DMS153 treated with DMSO at 0.1 percent for 48 hours (cell line): ENCODE measurements at regions not wholly inside any gene's neighbourhood (a gene's known extent, or its start where the extent isn't known, plus 50 kb on each side); places are given as distances from the start of the nearest gene placed in this dataset.

Experiments
- DNase-seq: peaks from one replicate; lab custom pipeline; 2025; ENCODE audit not compliant: unreplicated experiment; lab: John Stamatoyannopoulos, UW

DNA sequence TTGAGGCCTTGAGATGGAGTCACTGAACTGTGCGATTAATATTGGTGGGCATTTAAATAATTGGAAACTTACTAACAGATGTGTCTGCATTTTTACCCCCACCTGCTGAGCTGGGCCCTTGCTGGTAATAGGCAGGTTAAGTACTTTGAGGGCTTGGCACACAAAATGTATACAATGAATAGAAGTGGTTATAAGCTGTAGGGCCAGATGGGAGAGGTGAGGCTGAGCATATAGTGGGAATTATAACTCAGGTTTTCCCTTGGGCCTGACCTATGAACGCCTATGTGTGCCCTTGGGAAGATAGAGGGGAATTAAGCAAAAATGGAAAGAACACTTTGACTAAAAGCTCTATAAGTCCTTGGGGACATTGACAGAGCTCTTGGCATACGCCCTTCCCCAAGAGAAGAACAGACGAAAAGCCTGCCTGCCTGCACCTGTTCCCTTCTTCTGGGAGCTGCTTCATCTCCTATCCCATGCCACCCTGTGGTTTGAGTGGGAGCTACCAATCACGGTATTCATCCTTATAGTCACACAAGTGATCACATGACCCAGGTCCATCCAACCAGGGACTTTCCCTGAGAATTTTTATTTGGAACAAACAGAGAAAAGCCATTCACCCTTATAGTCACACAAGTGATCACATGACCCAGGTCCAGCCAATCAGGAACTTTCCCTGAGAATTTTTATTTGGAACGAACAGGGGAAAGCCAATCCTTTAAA, 260.7 kb upstream of the CSF3R start:
- no peak for DNase-seq

DNA sequence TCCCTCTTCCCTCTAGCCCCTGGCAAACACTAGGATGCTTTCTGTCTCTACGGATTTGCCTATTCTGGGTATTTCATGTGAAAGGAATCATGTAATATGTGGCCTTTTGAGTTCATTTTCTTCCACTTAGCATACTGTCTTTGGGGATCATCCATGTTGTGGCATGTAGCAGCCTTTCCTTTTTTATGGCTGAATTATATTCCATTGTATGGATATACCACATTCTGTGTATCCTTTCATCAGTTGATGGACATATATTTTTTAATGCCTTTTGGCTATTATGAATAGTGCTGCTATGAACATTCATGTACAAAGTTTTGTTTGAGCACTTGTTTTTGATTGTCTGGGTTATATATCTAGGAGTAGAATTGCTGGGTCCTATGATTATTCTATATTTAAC, 258.4 kb upstream of the CSF3R start:
- no peak for DNase-seq

DNA sequence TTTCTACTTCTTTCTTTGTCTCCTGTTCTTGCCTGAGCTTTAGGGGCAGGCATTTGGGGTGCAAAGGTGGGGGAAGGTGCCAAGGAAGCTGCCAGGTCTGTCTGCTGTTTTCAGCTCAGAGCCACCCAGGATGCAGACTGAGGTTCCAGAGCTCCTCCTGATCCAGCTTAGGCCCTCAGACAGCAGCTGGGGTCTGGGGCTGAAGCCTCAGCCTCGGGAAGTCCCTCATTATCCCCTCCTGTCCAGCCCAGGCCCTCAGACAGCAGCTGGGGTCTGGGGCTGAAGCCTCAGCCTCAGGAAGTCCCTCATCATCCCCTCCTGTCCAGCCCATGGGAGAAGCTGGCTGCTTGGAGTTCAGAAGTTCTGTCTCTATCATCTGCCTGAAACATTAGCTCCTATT, 257.7 kb upstream of the CSF3R start:
- no peak for DNase-seq

DNA sequence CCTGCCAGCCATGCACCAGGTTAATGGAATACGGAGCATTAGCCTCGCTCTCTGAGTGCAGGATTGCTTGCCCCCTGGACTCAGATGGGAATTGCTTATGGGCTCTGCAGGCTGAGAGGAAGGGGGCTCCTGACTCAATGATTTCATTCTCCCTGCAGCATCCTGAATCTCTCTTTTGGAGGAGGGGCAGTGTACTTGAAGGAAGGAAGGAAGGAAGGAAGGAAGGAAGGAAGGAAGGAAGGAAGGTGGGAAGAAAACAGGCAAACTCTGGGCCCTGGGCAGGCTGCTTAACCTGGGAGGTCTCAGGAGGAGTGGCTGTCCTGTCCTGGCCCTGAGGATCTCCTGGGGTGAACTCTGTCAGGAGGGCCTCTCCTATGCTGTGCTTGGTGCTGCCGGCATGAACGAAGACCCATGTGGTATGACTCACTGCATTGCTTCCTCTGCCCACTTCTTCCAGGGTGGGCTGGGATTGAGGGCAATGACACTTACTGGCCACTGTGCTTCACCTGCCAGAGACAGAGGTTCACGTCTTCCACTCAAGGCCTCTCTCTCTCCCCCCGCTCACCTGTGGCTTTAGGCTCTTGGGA, 257.1 kb upstream of the CSF3R start:
- no peak for DNase-seq

DNA sequence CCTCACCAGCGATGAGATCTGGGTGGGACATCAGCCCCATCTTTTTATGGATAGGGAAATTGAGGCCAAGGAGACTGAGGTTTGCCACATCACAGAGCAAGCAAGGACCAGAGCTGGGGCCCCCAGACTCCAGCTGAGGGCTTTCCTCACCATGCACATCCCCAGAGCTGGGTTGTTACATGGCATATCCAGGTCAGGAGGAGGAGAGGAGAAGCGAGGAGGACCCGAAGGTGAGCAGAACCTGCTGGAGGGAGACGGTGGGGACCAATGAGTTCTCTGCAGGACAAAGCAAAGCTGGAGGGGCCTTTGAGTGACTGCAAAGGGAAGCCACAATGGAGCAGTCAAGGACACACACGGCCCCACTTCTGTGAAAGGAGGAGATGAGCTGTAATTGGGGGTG, 255.5 kb upstream of the CSF3R start:
- DNase-seq = no peak

DNA sequence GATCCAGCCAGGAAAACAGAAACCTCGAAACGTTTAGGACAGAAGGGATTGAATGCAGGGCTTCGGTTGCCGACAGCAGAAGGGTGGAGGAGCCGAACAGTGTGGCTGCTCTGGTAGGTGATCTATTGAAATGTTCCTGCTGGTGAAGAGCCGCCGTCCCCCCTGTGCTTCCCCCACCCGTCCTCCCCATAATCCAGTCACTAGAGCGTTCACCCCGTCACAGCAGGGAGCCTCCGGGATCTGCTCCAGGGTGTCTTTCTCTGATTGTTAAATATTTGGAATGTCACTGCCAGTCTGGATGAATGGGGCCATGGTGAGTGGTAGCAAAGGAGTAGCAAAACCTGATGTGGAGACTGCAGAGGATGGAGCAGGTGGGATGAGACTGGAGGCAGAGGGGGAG, 255.1 kb upstream of the CSF3R start:
- DNase-seq = no peak

DNA sequence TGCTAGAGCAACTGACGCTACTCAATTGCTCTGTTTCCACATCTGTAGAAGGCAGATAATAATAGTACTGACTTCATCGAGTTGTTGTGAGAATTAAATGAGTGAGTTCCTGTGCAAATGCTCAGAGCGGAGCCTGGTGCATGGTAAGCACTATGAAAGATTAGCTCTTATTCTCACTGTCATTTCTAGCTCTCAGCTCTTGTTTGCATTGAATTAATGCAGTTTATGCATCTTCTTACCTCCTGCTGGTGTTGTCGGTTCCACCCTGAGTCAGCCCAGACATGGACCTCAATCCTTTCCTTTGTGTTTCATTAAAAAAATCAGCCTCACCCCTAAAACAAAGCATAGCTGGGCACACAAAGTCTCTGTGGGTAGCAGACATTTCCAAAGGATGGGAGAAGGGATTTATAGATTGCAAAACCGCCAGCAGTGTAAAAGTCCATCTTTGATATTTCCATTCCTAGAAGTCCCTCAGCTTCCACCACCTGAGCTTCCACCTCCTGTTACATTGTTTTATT, 254.4 kb upstream of the CSF3R start:
- no peak for DNase-seq

DNA sequence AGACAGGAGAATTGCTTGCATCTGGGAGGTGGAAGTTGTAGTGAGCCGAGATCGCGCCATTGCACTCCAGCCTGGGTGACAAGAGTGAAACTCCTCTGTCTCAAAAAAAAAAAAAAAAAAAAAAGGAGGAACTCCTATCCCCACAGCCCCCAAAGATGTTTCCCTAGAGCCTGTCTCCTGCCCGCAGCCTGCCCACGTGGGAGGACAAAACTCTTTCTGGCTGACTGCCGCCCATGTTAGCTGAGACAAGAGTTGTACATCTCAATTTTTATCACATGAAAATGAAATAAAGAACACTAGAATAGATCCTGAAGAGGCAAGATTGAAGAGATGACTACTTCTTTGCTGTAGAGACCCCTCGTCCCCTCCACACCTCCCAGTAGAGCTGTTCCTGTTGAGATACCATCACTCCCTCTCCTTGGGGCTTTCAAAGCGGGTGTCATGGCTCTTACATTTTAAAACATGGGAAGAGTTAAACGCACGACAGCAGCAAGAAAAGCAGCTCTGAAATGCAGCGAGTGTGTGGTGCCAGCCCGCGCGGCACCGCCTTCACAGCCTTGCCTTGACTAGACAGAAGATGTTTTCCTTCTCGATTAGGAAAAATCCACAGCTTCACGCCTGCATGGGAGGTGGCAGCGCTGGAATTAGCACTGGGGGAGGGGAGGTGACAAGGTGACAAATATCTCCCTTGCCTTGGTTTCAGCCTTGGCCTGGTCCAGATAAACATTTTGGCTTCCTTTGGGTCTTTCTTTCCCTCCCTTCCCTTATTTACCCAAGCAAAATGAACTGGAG, 253.4 kb upstream of the CSF3R start:
- DNase-seq = no peak

DNA sequence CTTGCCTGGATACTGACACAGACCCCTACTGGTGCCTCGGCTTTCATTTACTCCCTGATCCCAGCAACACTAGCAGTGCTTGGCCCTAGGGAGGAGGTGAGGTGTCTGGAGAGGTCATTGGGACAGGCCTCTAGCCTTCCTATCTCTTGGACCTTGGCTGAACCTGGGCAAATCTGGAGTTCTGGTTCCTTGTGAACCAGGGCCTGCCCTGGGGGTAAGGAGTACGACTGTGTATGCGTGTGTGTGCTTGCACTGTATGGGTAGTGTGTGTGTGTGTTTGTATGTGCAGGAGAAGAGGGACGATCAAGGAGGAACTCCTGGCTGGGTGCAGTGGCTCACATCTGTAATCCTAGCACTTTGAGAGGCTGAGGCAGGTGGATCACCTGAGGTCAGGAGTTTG, 252.7 kb upstream of the CSF3R start:
- no peak for DNase-seq

DNA sequence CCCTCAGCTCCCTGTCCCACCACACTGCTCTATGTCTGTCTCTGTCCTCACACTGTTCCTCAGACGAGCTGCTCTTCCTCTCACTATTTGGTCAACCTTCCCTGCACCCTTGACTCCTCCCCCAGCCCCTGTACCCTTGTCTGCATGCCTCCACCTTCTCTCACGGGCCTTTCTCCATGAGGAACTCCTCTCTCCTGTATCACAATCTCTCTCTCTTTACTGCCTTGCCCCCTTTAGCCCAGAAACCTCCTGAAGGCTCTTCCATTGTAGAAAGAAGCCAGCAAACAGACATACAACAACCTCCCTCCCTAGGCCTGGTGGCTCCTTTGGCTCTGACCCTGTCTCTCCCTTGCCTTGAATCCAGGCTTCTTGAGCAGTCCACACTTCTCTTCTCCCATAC, 251.6 kb upstream of the CSF3R start:
- DNase-seq = no peak

DNA sequence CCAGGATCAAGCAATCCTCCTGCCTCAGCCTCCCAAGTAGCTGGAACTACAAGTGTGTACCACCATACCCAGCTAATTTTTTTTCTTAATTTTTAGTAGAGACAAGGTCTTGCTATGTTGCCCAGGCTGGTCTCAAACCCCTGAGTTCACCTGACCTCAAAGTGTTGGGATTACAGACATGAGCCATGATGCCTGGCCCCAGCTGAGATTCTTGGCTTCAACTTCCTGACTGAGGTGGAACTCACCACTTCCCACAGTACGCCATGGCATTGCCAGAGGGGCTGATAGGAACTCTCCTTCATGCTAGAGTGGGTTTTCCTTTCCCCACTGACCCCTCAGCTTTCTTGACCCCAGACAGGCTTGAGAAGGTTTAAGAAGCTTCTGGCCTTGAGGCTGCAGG, 251.0 kb upstream of the CSF3R start:
- no peak for DNase-seq

DNA sequence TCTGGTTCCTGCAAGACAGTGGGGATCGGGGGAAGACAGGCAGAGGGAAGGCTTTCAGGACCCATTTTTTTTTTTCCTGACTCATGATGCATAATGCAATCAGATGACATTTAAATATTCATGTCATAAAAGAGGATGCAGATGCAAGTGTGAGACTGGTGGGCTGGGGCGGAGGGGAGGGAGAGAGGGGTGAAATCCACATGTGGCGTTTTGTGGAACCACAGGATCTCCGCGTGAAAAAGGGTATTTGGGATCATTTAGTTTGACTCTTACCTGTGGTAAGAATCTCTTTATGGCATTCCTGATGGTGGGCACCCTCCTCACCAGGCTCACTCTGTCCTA, 249.3 kb upstream of the CSF3R start:
- no peak for DNase-seq

DNA sequence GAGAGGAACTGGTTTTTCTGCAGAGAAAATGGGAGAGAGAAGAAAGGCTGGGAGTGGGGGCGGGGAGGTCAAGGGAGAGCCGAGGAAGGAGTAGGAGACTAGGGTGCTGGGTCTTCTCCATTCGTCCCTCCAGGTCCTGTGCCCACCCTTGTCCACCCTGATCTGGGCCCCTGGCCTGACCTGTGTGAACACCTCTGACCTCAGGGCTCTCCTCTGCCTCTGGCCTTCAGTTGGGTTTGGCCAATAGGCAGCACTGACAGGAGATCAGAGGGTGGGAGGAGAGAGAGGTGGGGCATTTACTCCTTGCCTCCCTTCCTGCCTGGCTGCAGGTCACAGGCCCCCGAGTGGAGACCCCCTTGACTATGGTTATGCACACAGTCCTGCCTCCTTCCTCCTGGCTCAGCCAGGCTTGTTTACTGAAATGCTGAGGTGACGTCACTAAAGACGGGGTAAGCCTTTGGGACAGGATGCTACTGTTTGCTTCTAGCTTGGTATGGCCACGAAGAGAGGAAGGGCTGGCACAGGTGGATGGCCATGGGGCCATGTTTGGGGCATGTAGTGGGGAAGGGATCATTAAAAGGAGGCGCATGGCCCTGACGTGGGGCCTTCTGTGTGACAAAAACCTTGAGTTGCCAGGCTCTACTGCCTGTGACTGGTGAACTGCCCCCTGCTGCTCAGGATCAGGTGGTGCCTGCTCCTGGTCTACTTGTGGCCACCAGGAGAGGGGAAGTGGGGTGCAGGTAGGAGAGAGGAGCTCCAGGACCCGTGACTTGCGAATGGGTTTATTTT, 248.7 kb upstream of the CSF3R start:
- DNase-seq = no peak

DNA sequence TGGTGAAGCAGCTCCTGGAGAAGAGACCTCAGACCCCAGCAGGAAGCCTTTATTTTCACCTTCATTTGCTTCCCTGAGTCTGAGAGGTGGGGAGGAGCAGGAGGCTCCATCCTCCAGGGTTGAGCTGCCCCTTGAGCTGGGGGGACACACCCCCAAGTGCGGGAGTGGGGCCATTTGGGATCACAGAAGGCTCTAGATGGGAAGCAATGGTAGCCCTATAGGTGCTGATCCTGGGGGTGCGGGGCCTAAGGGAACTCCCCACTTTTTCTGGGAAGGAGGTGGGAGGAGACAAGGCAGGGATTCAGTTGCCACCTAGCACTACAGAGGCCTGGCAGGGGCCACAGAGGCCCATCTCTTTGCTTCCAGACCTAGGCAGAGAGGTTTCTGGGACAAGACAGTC, 247.9 kb upstream of the CSF3R start:
- no peak for DNase-seq

DNA sequence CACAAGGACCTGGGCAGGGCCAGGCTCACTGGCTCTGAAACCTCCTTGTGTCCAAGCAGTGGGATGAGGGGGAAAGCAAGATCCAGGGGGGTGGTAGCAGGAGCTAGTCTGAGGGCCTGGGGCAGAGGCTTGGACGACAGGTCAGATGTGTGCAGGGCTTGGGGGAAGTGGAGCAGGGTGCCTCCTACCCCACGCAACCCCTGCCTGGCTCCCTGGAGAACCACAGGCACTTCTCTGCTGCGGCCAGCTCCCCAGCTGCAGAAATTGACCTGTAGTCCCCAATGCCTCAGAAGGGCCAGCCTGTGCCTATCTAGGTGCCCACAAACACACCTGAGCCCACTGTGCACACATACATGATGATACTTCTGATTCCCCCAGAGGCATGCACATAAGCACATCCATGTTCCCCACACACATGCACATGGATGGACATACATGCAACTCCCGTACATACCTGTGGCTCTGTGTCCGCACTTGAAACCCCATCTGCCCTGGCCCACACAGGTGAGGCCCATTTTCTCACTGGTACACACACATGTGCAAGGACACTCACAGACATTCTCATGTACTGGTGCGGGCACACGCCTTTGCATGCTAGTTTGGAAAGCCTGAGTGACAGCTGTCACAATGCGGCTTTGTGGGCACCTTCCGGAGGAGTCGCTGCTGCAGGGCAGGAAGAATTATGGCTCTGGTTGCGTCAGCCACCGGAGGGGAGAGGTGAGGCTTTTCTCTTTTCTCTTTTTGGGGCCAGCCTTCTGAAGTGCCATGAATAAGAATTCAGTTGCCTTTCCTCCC, 247.2 kb upstream of the CSF3R start:
- no peak for DNase-seq

DNA sequence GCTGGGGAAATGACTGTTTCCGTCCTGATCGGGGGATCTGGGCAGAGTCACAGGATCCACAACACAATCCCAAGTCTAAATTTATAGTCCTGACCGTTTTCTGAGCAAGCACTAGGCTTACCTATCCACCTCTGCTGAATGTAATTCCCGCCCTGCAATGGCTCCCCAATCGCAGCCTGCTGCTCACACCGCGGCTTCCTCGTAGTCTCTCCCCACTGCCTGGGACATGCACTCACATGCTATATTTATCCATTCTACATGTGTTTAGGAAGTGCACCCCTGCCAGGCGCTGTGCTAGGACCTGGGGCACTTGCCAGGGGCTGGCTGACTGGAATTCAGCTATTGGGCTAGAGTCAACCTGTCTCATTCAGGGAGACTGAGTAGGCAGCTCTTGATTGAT, 246.6 kb upstream of the CSF3R start:
- DNase-seq = no peak

DNA sequence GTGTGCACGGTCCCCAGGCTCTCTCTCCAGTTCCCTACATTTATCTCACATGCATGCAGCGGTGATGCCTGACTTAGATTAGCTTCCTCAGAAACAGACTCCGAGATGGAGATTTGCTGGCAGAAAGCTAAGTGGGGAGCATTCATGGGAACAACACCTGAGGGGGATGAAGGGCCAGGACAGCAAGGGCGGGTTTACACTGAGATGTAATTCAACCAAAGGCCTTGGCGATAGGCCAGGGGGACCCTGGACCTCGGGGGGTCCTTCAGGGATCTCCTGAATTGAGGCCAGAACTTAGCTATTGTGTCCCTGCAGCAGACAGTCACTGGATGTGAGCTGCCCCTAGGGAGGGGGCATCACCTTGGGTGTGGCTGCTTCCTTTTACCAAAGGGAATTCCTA, 246.1 kb upstream of the CSF3R start:
- no peak for DNase-seq

DNA sequence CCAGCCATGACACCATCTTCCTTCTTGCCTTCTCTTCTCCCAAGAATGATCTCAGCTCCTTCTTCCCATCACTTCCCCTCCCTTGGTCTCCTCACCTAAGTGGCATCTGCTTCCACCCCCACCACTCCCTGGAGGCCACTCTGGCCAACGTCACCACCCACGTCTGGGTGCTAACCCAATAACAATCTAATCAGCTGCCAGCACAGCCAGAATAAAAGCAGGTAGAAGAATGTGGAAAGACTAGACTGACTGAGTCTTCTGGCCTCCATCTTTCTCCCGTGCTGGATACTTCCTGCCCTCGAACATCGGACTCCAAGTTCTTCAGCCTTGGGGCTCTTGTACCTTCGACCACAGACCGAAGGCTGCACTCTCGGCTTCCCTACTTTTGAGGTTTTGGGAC, 245.3 kb upstream of the CSF3R start:
- no peak for DNase-seq

DNA sequence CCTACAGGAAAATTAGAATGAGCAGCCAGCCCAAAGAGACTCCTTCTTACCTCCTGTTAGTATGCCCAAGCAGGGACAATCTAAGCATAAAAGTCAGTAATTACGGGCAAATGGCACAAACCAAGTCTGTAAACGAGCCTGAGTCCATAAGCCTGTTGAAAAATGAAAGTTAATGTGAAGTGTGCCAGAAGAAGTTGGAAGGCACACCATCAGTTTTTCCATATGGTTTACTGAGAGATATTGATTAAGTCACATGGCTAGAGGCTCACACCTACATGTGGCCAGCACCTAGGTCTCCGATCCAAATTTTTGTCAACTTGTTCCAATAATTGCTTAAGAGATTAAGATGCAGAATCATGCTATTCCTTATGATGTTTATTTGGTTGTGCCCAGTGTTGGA, 242.4 kb upstream of the CSF3R start:
- no peak for DNase-seq

DNA sequence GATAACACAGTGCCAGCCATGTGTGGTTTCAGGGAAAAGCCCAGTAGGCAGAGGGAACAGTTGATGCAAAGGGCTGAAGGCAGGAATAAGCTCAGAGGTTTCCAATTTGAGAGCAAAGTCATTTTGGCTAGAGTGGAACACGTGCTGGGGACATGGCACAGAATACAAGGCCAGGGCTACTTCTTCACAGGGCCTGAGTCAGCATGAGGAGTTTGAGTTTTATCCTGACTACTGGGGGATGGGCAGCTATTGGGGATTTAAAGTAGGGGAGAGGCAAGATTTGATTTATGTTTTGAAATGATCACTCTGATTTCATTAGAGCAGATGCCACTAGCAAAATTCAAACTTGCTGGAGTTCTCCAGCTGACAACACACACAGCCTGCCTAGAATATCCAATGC, 241.1 kb upstream of the CSF3R start:
- DNase-seq = no peak

DNA sequence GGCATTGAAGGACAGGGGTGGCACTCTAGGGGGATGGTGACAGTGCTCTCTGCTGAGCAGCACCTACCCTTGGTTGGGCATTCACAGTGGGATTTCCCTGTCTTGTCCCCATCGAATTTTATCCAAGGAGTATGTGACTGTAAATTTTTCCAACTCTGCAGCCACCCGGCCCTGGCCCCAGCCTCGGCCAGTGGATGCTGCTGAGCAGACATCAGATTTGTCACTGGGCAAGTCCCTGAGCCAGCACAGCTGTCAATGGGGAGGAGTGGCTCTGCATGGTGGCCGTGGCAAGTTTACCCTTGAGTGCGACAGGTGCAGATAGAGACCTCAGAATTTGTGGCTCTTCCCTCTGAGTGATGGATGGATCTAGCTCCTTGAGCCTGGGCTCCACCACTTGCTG, 240.2 kb upstream of the CSF3R start:
- DNase-seq = no peak
